ENCODE measurements at regions not wholly inside any gene's neighbourhood (a gene's known extent, or its start where the extent isn't known, plus 50 kb on each side); places are given as distances from the start of the nearest gene placed in this dataset.

DNA sequence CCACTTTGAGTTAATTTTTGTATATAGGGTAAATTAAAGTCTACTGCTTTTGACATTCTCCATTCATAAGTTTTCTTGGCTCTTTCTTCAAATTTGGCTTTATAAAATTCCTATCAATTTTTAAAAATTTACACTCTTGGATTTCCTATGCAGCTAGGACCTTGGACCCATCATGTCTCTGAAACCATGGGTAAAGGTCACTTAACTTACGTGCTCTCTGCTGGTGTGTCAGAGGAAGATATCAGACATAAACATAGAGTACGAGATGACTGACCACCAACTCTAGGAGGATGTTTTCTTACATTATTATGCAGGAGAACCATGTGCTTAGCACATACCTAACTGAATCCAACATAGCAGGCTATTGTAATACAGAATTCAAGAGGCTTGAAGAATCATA is 62.5 kb upstream of the C1GALT1C1 start:
- no peak for FAIRE-seq

DNA sequence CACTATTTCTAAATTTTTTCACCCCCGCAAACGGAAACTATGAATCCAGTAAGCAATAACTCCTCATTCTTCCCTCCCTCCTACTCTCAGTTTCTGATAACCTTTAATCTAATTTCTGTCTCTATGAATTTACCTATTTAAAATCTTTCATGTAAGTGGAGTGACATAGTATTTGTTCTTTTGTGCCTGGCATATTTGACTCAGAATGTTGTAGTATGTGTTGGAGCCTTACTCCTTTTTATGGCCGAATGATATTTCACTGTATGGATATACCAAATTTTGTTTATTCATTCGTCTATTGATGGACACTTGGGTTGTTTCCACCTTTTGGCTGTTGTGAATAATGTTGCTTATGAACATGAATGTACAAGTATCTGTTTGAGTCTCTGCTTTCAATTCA is 61.1 kb upstream of the C1GALT1C1 start:
- no peak for FAIRE-seq

DNA sequence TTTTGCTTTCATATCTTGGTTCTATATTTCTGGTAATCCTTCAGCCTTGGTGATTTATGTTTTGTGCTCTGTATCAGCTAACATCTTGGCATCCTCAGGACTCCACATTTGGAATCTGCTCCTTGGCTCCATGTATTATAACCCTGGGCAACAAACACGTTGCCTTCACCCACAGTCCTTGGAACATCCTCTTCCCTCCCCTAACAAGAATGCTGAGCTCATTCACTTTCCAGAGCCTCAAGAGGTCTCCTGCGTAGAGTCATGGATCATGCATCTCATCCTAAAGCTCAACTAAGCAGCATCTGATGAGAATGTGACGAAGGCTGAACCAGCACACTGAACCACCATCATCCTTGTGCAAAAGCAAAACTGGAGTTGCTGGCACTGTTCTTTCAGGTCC is 60.5 kb upstream of the C1GALT1C1 start:
- no peak for FAIRE-seq

DNA sequence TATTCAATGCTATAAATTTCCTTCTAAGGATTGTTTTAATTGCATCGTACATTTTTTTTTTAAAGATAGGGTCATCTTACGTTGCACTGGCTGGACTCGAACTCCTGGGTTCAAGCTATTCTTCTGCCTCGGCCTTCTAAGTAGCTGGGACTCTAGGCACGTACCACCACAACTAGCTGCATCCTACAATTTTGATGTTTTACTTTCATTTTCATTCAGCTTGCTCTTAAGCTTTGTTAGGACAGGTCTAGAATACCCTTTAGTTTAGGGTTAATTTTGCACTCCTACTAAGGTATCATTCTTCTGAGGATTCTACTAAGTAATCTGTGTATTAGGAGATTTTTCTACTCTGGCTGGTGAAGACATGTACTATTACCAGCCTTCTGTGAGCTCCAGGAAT is 50.2 kb upstream of the C1GALT1C1 start:
- FAIRE-seq: no peak
